ENCODE measurements at regions not wholly inside any gene's neighbourhood (a gene's known extent, or its start where the extent isn't known, plus 50 kb on each side); places are given as distances from the start of the nearest gene placed in this dataset.
"Not testable (repeated sequence)": the region's sequence is repeated elsewhere in the genome, so short reads cannot be mapped to it uniquely, and the experiment has no call there.

DNA sequence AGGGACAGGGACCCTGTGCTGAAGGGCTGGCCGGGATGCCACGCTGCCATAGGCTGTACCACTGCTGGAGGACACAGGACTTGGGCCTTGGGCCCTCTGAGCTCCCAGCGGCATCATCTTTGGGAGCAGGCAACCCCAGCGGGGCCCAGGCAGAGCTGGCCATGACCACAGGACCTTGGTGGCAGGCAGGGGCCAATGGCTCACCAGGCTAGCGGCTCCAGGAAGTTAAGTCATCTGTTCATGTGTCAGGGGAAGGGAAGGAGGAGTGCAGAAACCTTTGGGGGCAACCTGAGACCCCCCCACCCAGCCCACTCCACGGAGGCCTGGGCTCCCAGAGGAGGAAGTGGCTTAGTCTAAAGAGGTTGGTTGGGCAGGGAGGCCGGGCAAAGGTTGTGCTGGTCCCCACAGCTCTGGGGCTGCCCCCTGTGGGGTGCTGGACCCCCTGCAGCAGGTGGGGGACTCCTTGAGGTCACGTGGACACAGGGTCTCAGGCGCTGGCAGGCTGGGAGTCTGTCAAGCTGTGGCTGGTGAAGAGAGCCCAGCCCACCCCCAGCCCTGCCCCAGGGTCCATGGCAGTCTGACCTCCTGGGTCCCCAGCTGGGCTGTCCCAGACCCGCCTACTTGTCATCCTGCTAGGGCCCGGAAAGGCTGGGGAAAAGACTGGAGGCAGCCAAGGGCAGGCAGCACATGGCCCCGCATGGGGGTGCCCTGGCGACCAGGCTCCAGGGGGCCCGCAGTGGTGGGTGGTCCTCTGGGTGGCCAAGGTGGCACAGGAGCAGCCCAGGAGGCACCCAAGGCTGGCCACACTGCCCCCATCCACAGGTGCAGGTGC is 184.3 kb downstream of the IGLL1 start:
- DNase-seq (ENCODE audit: low spot score): no peak

DNA sequence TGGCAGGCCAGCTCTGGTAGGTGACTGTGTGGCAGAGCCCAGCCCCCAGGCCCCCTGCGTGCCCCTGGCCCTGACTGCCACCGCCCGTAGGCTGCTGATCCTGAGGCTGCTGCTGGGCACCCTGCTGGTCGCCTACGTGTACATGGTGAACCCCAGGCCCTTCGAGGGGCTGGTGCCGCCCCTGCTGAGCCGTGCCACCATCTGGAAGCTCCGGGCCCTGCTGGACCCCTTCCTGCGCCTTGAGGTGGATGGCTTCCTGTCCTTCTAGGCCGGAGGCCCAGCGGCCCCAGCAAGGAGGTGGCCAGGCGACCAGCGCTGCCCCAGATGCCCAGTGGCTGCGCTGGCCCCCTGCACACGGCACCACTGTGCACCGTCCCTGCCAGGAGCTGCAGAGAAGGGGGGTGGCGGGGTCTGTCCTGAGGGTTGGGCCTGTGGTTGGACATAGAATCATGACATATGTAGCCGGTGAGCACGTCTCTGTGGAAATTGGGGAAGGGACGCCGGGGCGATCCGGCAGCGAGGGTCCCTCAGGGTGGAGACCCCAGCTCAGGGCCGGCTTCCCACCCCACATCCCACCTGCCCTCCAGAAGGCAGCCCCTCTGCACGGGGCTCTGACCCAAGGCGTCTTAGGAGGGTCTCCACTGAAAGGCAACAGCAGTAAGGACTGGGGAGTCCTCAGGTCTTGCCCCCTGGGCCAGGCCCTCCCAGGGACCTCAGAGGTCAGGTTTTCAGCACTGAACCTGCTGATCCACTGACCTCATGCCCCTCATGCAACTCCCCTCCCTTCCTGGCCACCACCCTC is 185.4 kb downstream of the IGLL1 start:
- no peak for DNase-seq (ENCODE audit: low spot score)

DNA sequence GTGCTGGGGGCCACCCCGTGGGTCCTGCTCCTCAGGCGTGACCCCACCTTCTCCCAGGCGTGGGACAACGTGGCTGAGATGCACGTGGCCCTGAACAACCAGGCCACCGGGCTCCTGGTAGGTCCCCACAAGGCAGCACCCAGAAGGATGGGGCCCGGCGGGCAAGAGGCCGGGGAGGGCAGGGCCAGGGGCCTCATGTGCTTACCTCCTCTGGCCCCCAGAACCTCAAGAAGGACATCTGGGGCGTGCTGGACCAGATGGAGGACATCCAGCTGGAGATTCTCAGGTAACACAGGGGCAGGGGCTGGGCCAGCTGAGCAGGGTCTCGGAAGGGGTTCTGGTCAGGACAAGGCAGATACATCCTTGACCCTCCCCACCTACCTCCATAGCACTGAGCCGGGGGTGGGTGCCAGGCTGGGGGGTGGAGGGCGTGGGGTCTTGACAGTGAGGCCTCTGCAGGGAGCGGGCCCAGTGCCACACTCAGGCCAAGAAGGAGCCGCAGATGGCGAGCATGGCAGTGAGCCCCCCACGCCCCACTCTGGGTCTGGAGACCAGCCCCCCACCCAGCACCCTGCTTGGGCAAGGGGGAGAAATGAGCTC is 186.3 kb downstream of the IGLL1 start:
- no peak for DNase-seq (ENCODE audit: low spot score)

DNA sequence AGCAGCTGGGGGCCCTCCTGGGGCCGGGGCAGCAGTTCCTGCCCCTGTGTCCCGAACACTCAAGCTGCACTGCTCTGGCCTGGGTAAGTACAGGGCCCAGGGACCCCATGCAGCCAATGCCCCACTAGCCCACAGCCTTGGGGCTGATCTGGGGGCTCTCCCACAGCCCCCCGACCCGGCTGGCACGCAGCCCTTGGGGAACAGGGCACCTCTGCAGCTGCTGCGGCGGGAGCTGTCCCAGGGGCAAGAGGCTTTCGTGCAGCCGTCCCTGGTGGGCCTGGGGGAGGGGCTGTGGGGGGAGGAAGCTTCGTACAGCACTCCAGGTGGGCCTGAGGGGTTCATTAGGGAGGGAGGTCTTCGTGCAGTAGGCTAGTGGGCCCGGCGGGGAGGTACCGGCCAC is 186.9 kb downstream of the IGLL1 start:
- not testable (repeated sequence) for DNase-seq (ENCODE audit: low spot score)

DNA sequence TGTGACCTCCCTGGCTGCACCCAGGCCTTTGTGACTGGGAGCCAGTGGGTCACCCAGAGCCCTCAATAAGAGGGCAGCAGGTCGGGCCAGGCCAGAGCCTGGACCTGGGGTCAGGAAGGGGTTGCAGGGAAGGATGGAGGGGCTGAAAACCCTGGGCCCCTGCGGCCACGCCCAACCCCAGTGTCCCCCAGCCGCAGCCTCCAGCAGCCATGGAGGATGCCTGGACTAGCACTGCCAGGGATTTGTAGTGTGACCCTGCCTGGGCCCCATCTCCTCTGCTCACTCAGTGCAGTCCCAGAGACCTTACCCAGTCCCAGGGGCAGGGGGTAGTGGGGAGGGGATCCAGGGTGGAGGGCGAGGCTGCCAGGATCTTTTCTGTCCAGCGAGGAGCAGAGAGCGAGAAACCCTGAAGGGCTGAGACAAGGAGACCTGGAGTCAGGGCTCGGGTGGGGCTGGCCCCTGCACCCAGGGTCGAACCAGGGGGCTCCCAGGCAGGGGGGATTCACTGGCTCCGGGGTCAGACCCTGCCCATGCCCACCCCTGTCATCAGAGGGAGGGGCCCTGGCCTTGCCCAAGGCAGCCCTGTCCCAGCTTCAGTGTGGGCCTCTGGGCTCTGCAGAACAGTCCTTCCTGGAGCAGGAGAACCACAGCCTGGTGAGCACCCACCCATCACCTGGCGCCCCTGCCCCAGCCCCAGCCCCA is 187.5 kb downstream of the IGLL1 start:
- DNase-seq (ENCODE audit: low spot score): no peak

DNA sequence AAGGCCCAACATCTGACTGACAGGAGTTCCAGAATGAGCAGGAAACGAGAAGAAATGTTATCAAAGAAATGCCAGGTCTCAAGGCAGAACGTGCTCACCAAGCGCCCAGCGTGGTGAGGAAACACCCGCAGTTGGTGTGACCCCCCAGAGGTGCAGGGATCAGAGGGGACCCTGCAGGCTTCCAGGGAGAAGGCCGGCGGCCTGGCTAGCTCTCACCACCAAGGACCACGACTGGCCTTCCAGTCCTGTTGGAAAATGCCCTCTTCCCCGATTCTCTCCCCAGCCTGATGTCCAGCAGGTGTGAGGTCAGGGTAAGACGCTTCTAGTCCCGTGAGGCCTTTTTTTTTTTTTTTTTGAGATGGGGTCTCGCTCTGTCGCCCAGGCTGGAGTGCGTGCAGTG is 189.1 kb downstream of the IGLL1 start:
- no peak for DNase-seq (ENCODE audit: low spot score)

DNA sequence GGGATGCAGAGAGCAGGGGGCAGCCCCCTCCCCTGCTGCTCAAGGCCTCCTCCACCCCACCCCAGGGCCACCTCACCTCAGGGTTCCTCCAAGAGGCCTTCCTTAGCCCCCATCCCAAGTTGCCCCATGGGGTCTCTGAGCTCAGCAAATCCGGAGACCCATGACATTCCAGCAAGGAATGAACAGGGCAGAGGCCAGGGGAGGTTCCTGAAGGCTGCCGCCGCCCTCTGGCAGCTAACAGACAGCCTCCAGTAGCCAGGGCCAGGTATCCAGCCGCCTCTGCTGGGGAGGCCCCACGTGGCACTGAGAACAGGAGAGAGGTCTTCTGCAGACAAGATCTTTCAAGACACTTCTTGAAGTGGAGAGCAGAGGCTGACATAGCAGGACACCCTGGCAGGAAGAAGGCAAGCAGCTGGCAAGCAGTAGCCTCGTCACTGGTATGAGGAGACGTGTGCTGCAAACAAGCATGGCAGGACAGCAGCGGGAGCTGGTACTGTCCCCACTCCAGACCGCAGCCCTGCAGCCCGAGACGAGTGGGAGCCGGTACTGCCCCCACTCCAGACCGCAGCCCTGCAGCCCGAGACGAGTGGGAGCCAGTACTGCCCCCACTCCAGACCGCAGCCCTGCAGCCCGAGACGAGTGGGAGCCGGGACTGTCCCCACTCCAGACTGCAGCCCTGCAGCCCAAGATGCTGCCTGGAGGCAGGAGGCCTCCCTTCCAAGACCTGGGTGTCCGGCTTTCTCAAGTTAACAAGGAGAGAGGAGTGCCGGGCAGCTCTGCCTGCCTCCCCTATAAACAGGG is 190.6 kb downstream of the IGLL1 start:
- no peak for DNase-seq (ENCODE audit: low spot score)

DNA sequence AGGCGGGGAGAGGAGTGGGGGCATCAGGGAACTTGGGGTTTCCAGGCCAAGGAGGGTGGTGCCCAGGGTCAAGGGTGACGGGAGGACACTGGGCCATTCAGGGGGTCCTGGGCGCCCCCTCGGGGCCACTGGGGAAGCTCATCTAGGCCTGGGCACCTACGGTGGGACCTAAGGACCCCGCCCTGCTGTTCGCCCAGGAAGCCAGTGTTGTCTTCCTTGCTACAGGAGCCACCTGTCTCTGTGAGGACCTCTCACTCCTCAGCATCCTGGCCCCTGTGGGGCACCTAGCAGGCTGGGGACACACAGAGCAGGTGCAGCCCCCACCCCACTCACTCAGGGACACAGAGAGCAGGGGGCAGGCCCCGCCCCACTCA is 191.6 kb downstream of the IGLL1 start:
- DNase-seq (ENCODE audit: low spot score): no peak

DNA sequence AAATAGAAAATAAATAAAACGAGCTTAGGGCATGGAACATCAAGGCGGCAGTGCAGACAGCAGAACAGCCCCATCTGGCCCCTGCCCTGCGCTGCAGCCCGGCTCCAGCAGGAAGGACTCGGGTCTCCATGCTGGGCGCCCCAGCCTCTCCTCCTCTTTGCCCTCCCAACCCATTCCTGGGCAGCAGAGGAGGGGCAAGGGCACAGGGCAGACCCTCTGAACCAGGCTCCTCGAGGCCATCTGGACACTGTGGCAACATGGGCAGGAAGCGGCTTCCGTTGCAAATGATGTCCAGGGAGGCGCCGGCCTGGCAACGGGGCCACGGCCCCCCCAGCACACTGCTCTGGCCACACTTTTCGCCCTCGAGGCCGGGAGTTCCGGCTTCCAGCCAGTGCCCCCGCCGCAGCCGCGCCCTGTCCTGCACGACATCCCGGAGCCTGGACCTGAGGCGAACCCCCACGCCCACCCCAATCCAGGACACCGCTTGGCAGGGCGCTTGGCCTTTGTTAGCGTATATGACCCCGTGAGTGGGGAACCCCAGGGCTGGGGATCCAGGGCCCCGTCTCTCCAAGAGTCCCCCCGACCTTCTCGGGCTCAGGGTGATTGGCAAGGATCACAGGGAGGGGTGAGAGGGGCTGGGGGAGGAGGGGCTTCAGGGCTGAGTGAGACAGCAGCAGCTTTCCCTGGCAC is 192.1 kb downstream of the IGLL1 start:
- no peak for DNase-seq (ENCODE audit: low spot score)

DNA sequence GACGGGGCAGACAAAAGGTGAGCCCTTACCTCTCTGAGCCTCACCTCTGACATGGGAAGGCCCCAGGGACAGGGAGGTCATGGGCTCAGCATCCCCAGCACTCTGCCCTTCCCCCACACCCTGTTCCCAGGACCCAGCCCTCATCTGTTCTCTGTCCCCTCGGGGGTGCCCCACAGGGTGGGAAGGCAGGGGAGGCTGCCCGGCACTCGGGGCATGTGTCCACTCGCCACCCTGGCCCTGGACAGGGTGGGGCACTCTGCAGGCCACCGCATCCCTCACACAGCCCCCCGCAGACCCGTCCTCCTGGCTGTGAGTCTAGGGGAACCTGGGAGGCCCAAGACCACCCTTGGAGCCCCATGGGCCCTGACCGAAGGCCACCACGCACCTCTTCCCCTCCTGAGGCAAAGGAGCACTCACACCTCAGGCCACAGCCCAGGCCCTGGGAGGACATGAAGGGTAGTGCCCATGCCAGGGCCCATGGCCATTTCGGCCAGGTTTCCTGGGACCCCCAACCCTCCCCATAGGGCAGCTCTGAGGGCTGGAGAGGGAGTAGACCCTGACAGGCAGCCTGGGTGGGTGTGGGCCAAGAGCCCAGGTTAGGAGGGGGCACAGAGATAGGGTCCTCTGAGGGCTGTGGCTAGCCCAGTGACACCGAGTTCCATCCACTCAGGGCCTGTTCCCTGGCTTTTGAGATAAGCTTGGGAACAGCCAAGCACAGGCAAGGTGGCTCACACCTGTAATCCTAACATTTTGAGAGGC is 193.1 kb downstream of the IGLL1 start:
- DNase-seq (ENCODE audit: low spot score): no peak

DNA sequence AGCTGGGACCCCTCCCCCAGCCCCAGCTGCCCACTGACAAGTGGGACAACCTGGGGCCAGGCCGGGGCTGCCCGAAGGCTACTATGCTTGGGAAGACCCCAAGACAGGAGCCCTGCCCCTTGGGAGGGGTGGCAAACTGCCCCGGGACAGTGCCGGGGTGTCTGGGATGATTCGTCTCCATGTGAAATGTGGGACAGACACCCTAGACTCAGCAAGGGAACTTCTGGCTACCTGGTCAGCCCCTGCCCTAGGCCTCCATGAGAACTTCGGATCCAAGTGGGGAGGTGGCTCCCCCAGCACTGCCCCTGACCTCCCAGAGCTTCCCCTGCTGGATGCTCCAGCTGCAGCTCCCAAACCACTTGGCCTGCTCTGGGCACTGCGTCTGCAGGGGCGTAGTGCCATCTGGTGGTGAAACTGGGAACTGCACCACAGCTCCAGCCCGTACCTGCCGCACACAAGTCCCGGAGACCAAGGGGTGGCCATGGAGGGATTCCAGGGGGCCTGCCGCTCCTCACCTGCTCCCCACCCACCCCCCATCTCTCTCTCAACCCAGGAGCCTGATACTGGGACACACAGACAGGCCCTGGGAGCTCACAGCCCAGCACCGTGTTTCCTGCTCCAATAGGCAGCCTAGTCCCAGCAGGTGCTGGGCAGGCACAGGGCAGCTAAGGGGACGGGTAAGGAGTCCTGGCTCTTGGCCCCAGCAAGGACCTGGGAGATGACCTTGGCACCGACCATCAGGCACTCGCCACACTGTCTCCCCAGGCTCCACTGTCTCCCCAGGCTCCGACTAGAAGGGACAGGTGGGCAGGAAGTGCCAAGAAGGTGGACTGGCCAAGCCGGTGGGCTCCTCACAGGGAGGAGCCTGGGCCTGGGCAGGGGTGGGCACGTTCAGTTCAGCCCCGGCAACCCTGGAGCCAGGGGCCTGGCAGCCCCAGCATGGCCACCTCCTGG is 194.1 kb downstream of the IGLL1 start:
- DNase-seq (ENCODE audit: low spot score): peak; percentile 91

DNA sequence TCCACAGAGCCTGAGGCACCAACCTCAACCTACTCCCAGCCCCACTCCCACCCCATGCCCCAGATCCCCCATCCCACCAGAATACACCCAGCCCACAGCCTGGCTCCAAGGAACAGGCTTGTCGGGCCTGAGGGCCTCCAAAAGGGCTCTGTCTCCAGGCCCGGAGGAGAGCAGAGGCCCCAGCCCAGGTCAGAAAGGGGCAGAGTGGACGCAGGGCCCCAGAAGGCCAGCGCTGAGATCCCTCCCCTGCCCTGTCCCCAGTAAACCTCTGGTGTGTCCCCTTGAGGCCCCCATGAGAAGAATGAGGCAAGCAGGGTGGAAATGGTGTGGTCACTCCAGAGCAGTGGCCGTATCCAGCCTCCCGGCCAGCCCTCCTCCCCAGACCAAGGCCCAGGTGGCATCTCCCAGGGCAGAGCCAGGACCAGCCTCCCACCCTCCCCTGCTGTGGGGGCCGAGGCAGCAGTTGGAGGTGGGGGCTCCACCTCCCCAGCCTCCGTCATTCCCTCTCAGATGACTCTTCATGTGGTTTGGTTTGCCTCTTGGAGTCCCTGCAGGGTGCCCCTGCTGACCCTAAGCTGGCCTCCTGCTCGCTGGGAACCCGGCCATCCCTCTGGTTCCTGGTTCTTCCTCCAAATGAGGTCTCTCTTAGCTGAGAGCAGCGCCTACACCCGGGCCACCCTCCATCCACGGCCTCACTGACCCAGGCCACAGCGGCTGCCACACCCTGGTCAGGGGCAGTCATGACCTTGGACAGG is 195.0 kb downstream of the IGLL1 start:
- DNase-seq (ENCODE audit: low spot score): no peak

DNA sequence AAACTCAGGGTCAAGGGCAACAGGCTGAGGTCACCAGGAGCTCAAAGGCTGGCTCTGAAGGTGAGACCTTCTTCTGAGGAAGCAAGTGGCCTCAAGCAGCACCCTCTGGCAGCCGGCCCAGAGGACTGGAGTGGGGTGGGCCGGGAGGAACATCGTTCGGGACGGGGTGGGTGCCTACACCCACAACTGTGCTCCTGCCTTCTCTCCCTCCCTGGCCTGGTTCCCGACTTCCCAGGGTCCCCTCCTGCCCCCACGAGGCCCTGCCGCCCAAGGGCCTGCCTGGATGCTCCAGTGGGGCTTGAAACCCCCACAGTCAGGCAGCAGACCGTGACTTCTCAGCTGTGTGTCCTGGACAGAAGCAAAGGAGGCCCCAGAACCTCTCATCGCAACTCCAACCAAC is 195.7 kb downstream of the IGLL1 start:
- DNase-seq (ENCODE audit: low spot score): no peak

DNA sequence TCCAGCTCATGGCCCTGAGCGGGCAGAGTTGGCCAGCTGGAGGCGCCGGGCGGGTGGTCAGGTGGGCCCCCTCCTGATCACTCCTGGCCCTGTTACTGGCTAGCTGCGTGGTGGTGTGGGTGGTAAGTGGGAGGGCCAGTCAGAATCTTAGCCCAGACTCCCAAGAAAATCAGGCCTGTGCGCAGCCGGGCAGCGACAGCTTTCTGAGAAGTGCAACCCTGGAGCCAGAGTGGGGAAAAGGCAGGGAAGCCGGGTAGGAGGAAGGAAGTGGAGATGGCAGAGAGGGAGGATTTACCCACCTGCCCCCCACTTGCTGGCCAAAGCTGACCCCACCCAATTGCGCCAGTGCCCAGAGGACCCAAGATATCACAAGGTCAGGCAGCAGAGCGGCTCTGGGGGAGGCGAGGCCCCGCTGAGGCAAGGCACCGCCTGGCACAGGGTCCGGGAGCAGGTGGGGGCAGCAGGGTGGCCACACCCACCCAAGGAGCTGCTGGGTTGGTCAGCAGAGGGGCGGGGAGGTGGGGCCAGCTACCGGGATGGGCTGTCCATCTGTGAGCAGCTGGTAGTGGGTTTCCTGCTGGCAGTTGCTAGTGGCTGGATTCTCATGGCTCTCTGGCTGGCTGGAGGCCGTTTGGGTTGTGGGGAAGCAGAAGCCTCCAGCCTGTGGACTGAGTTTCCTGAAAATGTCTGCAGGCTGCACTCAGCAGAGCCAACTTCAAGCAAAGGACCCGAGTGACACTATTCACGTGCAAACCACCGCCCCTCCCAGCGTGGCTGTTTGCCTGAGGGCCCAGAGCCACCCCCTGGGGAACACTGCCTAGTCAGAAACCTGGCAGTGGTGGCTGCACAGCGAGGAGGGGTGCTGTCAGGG is 196.4 kb downstream of the IGLL1 start:
- DNase-seq (ENCODE audit: low spot score): peak; percentile 33

DNA sequence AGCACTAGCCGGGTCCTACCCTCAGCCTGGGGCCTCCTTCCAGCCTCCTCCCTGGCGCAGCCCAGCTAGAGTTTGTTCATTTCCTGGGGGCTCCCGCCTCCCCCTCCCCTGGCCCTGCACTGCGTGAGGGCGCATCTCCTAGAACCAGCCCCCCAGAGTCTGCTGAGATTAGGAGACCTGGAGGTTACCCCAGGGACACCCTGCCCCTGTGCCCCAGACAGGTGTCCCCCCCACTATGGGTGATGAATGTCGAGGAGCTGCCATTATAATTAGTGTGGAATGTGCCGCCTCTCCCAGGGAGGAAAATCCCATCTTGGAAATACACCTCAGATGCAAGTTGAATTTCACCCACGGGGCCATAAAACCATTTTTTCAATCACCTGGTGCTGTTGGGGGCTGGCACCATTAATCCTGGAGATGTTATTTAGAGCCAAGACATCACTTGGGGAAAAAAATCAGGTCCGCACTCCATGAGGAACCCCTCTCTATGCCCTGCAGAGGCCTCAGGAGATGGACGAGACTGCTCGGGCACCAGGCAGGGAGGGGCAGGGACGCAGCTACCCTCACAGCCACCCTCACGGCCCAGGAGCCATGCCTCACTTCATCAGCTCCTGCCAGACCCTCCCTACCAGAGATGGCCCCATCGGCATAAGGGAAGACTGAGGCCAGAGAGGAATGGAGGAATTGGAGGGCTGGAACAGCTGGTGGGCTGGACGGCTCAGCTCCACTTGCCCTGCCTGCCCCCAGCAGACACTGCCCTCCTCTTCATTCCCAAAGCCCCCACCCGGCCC is 197.5 kb downstream of the IGLL1 start:
- no peak for DNase-seq (ENCODE audit: low spot score)

DNA sequence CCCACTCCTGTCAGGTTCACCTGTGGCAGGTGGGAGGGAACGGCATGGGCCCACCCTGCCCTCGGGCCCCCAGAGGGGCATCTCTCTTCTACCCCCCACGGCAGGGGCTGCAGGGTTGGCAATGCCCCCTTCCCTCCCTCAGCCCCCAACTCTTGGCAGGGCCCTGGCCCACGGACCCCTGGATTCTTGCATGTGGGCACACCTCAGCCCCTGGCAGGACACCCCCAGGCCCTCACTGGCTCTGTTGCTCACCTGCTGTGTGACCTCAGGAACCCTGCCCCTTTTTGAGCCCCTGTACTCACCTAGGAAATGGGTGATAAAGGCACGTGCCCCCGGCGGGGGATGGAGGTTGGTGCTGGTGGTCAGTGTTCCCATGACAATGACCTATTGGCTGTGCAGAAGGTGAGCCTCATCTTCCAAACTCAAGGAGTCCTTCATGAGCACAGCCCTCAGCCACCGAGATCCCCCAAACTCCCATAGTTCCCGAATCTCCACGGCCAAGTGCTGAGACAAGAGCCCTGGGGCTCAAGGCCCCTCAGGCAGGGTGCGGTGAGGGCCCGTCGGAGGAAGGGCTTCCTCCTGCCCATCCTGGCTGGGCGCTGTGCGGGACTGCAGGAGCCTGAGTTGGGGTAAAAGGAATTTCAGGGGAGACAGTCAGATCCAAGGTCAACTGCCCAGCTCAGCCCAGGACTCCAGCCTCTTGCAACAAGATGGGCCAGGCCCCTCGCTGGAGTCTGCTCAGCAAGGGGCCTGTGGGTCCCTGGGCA is 198.2 kb downstream of the IGLL1 start:
- no peak for DNase-seq (ENCODE audit: low spot score)

All from Ammon's horn (tissue), 1 donor.